Brain microvascular endothelial cell (primary cell): ENCODE measurements at regions not wholly inside any gene's neighbourhood (a gene's known extent, or its start where the extent isn't known, plus 50 kb on each side); places are given as distances from the start of the nearest gene placed in this dataset.

Source experiments
- DNase-seq: peaks from one replicate; pipeline ENCODE4 v3.0.0-alpha.2; 2020
- H3K27ac ChIP-seq: fragments of 250-450 bp; sonication (Bioruptor Pico); 2 replicates; pipeline ENCODE4 v1.5.1; 2020; ENCODE audit warnings: mild to moderate bottlenecking, moderate library complexity
- H3K27me3 ChIP-seq: fragments of 250-450 bp; sonication (Bioruptor Pico); replicated peaks from 2 replicates; pipeline ENCODE4 v1.5.1; 2020; ENCODE audit warnings: mild to moderate bottlenecking
- H3K36me3 ChIP-seq: fragments of 250-450 bp; sonication (Bioruptor Pico); replicated peaks from 2 replicates; pipeline ENCODE4 v1.5.1; 2020; ENCODE audit warnings: mild to moderate bottlenecking
- H3K4me3 ChIP-seq: 2 replicates; pipeline ENCODE4 v1.5.1; 2011; ENCODE audit warnings: low read depth, mild to moderate bottlenecking, control low read depth, low read length, moderate library complexity
- CTCF ChIP-seq: IDR thresholded peaks from 2 replicates; pipeline ENCODE4 v1.5.1; 2011; ENCODE audit warnings: low read depth, mild to moderate bottlenecking, moderate library complexity, low read length, control low read depth, inconsistent platforms; ENCODE audit errors: missing control alignments
- in situ Hi-C: cut with HindIII; loops from 2 replicates; pipeline ENCODE4 v1.10.0; 2017; ENCODE audit warnings: low sequenced_read_pairs, low pct_ligation_motif_present

- no peaks in the 10 kb centered on the region for H3K27me3 ChIP-seq
- H3K36me3 ChIP-seq = no peaks in the 10 kb centered on the region
- TF ChIP-seq CTCF = no peak
- in situ Hi-C loops = no loop called here
- H3K27ac ChIP-seq = no peak overlapping the region
- H3K4me3 ChIP-seq = no peak overlapping the region
- DNase-seq = no peak
Measured at GRCh38 chr1:233513431-233513830, 100.5 kb upstream of the KCNK1 start.

GRCh38 chr1:233514946-233515391, 98.9 kb upstream of the KCNK1 start:
- Histone ChIP-seq H3K4me3 (no peak overlapping the region), H3K27ac (no peak overlapping the region), H3K36me3 (no peaks in the 10 kb centered on the region), H3K27me3 (no peaks in the 10 kb centered on the region)
- no peak for TF ChIP-seq CTCF
- no peak for DNase-seq
- in situ Hi-C loops = no loop called here

- H3K27me3 ChIP-seq = no peaks in the 10 kb centered on the region
- no peak for TF ChIP-seq CTCF
- DNase-seq = no peak
- H3K36me3 ChIP-seq = no peaks in the 10 kb centered on the region
- in situ Hi-C loops = no loop called here
- no peak overlapping the region for H3K27ac ChIP-seq
- no peak overlapping the region for H3K4me3 ChIP-seq
Measured at GRCh38 chr1:233516732-233517131, 97.2 kb upstream of the KCNK1 start.

GRCh38 chr1:233518344-233518743, 95.6 kb upstream of the KCNK1 start:
- Histone ChIP-seq H3K36me3 (no peaks in the 10 kb centered on the region), H3K4me3 (no peak overlapping the region), H3K27me3 (no peaks in the 10 kb centered on the region), H3K27ac (no peak overlapping the region)
- in situ Hi-C loops = no loop called here
- DNase-seq = no peak
- peak; percentile 49 for TF ChIP-seq CTCF

- Histone ChIP-seq H3K4me3 (no peak overlapping the region), H3K27ac (no peak overlapping the region), H3K27me3 (no peaks in the 10 kb centered on the region), H3K36me3 (no peaks in the 10 kb centered on the region)
- no peak for TF ChIP-seq CTCF
- DNase-seq = no peak
- in situ Hi-C loops = no loop called here
Measured at GRCh38 chr1:233520261-233521191, 93.4 kb upstream of the KCNK1 start.
